HepG2 (cell line): ENCODE measurements at regions not wholly inside any gene's neighbourhood (a gene's known extent, or its start where the extent isn't known, plus 50 kb on each side); places are given as distances from the start of the nearest gene placed in this dataset.

Experiments used
- ATF3 ChIP-seq: sonication (generic); formaldehyde crosslinking; IDR thresholded peaks from 2 replicates; pipeline ENCODE4 v1.4.0; 2020; ENCODE audit warnings: missing genetic modification reagents
- ATM ChIP-seq: fragments of 450-650 bp; IDR thresholded peaks from 2 replicates; pipeline ENCODE4 v1.7.1; 2017; ENCODE audit warnings: mild to moderate bottlenecking, borderline replicate concordance
- CERS6 ChIP-seq: sonication (generic); formaldehyde crosslinking; IDR thresholded peaks from 2 replicates; pipeline ENCODE4 v1.5.0; 2020; ENCODE audit warnings: missing genetic modification reagents
- CSRNP2 ChIP-seq: sonication (generic); formaldehyde crosslinking; conservative IDR thresholded peaks from 2 replicates; pipeline ENCODE4 v1.8.0; 2022; ENCODE audit warnings: low read depth, missing genetic modification reagents
- FOXK1 ChIP-seq: sonication (generic); formaldehyde crosslinking; IDR thresholded peaks from 2 replicates; pipeline ENCODE4 v1.4.0; 2020; ENCODE audit warnings: low read depth, missing genetic modification reagents, borderline replicate concordance
- GPBP1L1 ChIP-seq: sonication (generic); formaldehyde crosslinking; IDR thresholded peaks from 2 replicates; pipeline ENCODE4 v1.5.0; 2020; ENCODE audit warnings: mild to moderate bottlenecking, missing genetic modification reagents
- HMG20A ChIP-seq: IDR thresholded peaks from 2 replicates; pipeline ENCODE4 v1.6.1; 2016; ENCODE audit warnings: borderline replicate concordance
- HOXD1 ChIP-seq: sonication (generic); formaldehyde crosslinking; IDR thresholded peaks from 2 replicates; pipeline ENCODE4 v1.5.0; 2020; ENCODE audit warnings: missing genetic modification reagents
- IRF9 ChIP-seq: sonication (generic); formaldehyde crosslinking; IDR thresholded peaks from 2 replicates; pipeline ENCODE4 v1.8.0; 2022; ENCODE audit warnings: missing genetic modification reagents, mild to moderate bottlenecking, borderline replicate concordance
- MTF1 ChIP-seq: sonication (generic); formaldehyde crosslinking; IDR thresholded peaks from 2 replicates; pipeline ENCODE4 v1.5.0; 2020; ENCODE audit warnings: missing genetic modification reagents
- POLR2G ChIP-seq: fragments of 200-400 bp; formaldehyde crosslinking; IDR thresholded peaks from 2 replicates; pipeline ENCODE4 v1.6.1; 2018; ENCODE audit warnings: mild to moderate bottlenecking, low read depth, low read length, moderate library complexity
- SIN3B ChIP-seq: fragments of 150-350 bp; IDR thresholded peaks from 2 replicates; pipeline ENCODE4 v1.6.1; 2014; ENCODE audit warnings: low read length
- SMAD9 ChIP-seq: sonication (generic); formaldehyde crosslinking; IDR thresholded peaks from 2 replicates; pipeline ENCODE4 v1.5.1; 2020; ENCODE audit warnings: mild to moderate bottlenecking, missing genetic modification reagents
- SNAPC2 ChIP-seq: sonication (generic); formaldehyde crosslinking; IDR thresholded peaks from 2 replicates; pipeline ENCODE4 v1.8.1; 2022; ENCODE audit warnings: mild to moderate bottlenecking, missing genetic modification reagents
- SRSF1 ChIP-seq: fragments of 200-400 bp; formaldehyde crosslinking; optimal IDR thresholded peaks from 2 replicates; pipeline ENCODE3; 2017; ENCODE audit warnings: mild to moderate bottlenecking, low read depth, low read length, moderate library complexity
- TCF7 ChIP-seq: sonication (generic); IDR thresholded peaks from 2 replicates; pipeline ENCODE4 v1.6.1; 2016; ENCODE audit warnings: antibody characterized with exemption, low read depth
- U2AF1 ChIP-seq: fragments of 200-400 bp; formaldehyde crosslinking; optimal IDR thresholded peaks from 2 replicates; pipeline ENCODE3; 2017; ENCODE audit warnings: mild to moderate bottlenecking, low read depth, low read length
- ZBTB44 ChIP-seq: sonication (generic); formaldehyde crosslinking; IDR thresholded peaks from 2 replicates; pipeline ENCODE4 v1.4.0; 2020; ENCODE audit warnings: missing genetic modification reagents
- ZNF264 ChIP-seq: sonication (generic); formaldehyde crosslinking; IDR thresholded peaks from 2 replicates; pipeline ENCODE4 v1.4.0; 2020; ENCODE audit warnings: missing genetic modification reagents
- ZNF441 ChIP-seq: sonication (generic); formaldehyde crosslinking; IDR thresholded peaks from 2 replicates; pipeline ENCODE4 v1.7.0; 2021; ENCODE audit warnings: missing genetic modification reagents, borderline replicate concordance
- ZNF740 ChIP-seq: sonication (generic); formaldehyde crosslinking; IDR thresholded peaks from 2 replicates; pipeline ENCODE4 v1.4.0; 2020; ENCODE audit warnings: missing genetic modification reagents
- ZNF781 ChIP-seq: sonication (generic); formaldehyde crosslinking; IDR thresholded peaks from 2 replicates; pipeline ENCODE4 v1.5.1; 2020; ENCODE audit warnings: borderline replicate concordance, mild to moderate bottlenecking, missing genetic modification reagents; ENCODE audit errors: not compliant biosample characterization
- ZNF816 ChIP-seq: sonication (generic); formaldehyde crosslinking; IDR thresholded peaks from 2 replicates; pipeline ENCODE4 v1.8.0; 2022; ENCODE audit warnings: missing genetic modification reagents, mild to moderate bottlenecking, borderline replicate concordance

GRCh38 chr20:50369225-50370035 lies 140.8 kb upstream of the PTPN1 start (continued):
- TF ChIP-seq GPBP1L1 (CRISPR knock-in tag) (no peak), MTF1 (CRISPR knock-in tag) (no peak), ZBTB44 (CRISPR knock-in tag) (no peak), HMG20A (no peak; the same call in 1 of the 2 replicates), SNAPC2 (no peak), SMAD9 (CRISPR knock-in tag) (no peak), FOXK1 (CRISPR knock-in tag) (no peak), U2AF1 (no peak), ATM (no peak), ZNF441 (CRISPR knock-in tag) (no peak), ZNF816 (no peak), SIN3B (no peak), HOXD1 (CRISPR knock-in tag) (peak; percentile 40; the same call in 1 of the 2 replicates), ZNF781 (CRISPR knock-in tag) (no peak), CSRNP2 (CRISPR knock-in tag) (no peak), CERS6 (CRISPR knock-in tag) (no peak), SRSF1 (peak; percentile 73), IRF9 (CRISPR knock-in tag) (peak; percentile 87), TCF7 (0 out of 2 replicates have a peak, but pooled peaks have one; percentile 38), ATF3 (CRISPR knock-in tag) (no peak; the same call in none of the 2 replicates), ZNF740 (CRISPR knock-in tag) (peak; percentile 70; the same call in 1 of the 2 replicates), POLR2G (peak; percentile 12; the same call in 1 of the 2 replicates), ZNF264 (peak; percentile 62; the same call in 1 of the 2 replicates)
